ENCODE measurements at regions not wholly inside any gene's neighbourhood (a gene's known extent, or its start where the extent isn't known, plus 50 kb on each side); places are given as distances from the start of the nearest gene placed in this dataset.

DNA sequence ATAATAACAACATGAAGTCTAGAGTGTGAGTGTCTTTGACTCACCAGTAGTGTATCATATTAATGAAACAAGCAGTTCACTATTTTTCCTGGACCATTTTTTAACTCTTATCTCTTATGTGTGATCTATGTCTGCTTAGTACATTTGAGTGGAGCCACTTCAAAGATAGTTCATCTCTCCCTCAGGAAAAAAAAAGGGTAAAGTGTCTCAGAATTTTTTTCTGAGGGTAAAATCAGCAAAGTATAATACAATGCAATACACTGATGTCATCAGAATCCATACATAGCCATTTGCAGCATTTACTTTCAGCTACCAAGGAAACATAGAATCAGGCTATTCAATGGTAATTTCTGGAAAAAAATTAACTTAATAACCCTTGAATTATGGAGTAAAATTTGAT, 706.7 kb downstream of the DNAJB9 start:
- no peak for TF ChIP-seq EZH2 (IDR thresholded peaks at IDR 0.05; ENCODE audit: low read length, missing control alignments)
- TF ChIP-seq, protein P1, sequence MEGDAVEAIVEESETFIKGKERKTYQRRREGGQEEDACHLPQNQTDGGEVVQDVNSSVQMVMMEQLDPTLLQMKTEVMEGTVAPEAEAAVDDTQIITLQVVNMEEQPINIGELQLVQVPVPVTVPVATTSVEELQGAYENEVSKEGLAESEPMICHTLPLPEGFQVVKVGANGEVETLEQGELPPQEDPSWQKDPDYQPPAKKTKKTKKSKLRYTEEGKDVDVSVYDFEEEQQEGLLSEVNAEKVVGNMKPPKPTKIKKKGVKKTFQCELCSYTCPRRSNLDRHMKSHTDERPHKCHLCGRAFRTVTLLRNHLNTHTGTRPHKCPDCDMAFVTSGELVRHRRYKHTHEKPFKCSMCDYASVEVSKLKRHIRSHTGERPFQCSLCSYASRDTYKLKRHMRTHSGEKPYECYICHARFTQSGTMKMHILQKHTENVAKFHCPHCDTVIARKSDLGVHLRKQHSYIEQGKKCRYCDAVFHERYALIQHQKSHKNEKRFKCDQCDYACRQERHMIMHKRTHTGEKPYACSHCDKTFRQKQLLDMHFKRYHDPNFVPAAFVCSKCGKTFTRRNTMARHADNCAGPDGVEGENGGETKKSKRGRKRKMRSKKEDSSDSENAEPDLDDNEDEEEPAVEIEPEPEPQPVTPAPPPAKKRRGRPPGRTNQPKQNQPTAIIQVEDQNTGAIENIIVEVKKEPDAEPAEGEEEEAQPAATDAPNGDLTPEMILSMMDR (conservative IDR thresholded peaks at IDR 0.05 in 1 of 2, IDR thresholded peaks at IDR 0.05 in 1 of 2; ENCODE audit: low read depth in 1 of 2, low read length in 2 of 2): no peak

DNA sequence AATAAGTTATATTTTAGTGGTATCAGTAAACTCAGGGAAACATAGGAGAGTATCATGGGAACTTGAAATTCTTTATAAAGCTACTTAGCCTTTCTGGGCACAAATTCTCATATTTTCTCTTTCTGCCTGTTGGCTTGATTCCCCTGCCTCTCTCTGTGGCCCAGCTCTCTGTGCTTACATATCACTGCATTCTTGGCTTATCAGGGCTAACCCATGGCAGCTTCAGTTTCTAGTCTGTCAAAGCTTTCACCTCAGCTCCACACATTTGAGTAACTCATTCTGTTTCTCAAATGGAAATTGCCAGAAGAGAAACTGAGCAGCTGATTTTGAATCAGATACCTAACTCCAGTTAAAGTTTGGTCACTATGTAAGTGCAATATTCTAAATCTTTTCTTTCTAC, 713.1 kb downstream of the DNAJB9 start:
- H3K79me2 ChIP-seq (ENCODE audit: control insufficient read depth, insufficient read depth, low read length): no peaks in the 10 kb centered on the region

More for the DNA sequence above, 706.7 kb downstream of the DNAJB9 start:
- H3K79me2 ChIP-seq (ENCODE audit: control insufficient read depth, insufficient read depth, low read length): no peaks in the 10 kb centered on the region
- no peak overlapping the region for H2AFZ ChIP-seq (ENCODE audit: low read length)
- H3K27ac ChIP-seq (ENCODE audit: insufficient read depth, low read length): no peak overlapping the region
- H3K4me3 ChIP-seq (replicated peaks in 1 of 4; ENCODE audit: control extremely low read depth in 1 of 4, insufficient read depth in 1 of 4, low read depth in 3 of 4, low read length in 4 of 4): no peak overlapping the region
- H3K27me3 ChIP-seq (ENCODE audit: control insufficient read depth, insufficient read depth, low read length): no peaks in the 10 kb centered on the region
- H3K4me1 ChIP-seq (ENCODE audit: control insufficient read depth, extremely low read depth, insufficient read depth, low read length): no peaks in the 10 kb centered on the region
- no peak for DNase-seq (ENCODE audit: low read depth in 2 of 2)
- no peaks in the 10 kb centered on the region for H4K20me1 ChIP-seq (ENCODE audit: control insufficient read depth, extremely low read depth, insufficient read depth, low read length)
- no peak overlapping the region for H3K9ac ChIP-seq (ENCODE audit: insufficient read depth, low read length)
- H3K4me2 ChIP-seq (ENCODE audit: extremely low read depth, insufficient read depth, low read length): no peak overlapping the region
- no peaks in the 10 kb centered on the region for H3K36me3 ChIP-seq (ENCODE audit: control insufficient read depth, insufficient read depth, low read length)
- H3K9me3 ChIP-seq (ENCODE audit: control insufficient read depth, insufficient read depth, low read depth, low read length): no peaks in the 10 kb centered on the region

DNA sequence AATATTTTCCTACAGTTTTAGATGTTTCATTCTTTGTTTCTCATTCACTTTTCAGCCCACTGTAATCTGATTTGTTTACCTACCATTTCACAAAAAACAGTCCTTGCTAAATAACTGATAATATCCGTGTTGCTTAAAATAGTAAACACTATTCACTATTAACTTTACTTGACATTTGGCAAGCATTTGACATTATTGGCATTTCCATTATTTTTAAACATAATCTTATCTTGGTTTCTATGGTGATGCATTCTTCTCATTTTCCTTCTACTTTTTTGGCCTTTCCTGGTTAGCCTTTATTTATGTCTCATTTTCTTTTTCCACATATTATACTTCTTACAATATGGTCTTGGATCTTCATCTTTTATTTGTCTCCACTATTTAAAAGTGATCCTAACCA, 715.3 kb downstream of the DNAJB9 start:
- Histone ChIP-seq H3K4me1 (ENCODE audit: control insufficient read depth, extremely low read depth, insufficient read depth, low read length) (no peaks in the 10 kb centered on the region), H3K4me3 (replicated peaks in 1 of 4; ENCODE audit: control extremely low read depth in 1 of 4, insufficient read depth in 1 of 4, low read depth in 3 of 4, low read length in 4 of 4) (no peak overlapping the region), H3K27me3 (ENCODE audit: control insufficient read depth, insufficient read depth, low read length) (no peaks in the 10 kb centered on the region), H3K4me2 (ENCODE audit: extremely low read depth, insufficient read depth, low read length) (no peak overlapping the region), H3K9me3 (ENCODE audit: control insufficient read depth, insufficient read depth, low read depth, low read length) (no peaks in the 10 kb centered on the region), H3K36me3 (ENCODE audit: control insufficient read depth, insufficient read depth, low read length) (no peaks in the 10 kb centered on the region), H2AFZ (ENCODE audit: low read length) (no peak overlapping the region), H3K27ac (ENCODE audit: insufficient read depth, low read length) (no peak overlapping the region), H4K20me1 (ENCODE audit: control insufficient read depth, extremely low read depth, insufficient read depth, low read length) (no peaks in the 10 kb centered on the region), H3K79me2 (ENCODE audit: control insufficient read depth, insufficient read depth, low read length) (no peaks in the 10 kb centered on the region), H3K9ac (ENCODE audit: insufficient read depth, low read length) (no peak overlapping the region)
- TF ChIP-seq, protein P1 (conservative IDR thresholded peaks at IDR 0.05 in 1 of 2, IDR thresholded peaks at IDR 0.05 in 1 of 2; ENCODE audit: low read depth in 1 of 2, low read length in 2 of 2): no peak
- no peak for TF ChIP-seq EZH2 (IDR thresholded peaks at IDR 0.05; ENCODE audit: low read length, missing control alignments)
- no peak for DNase-seq (ENCODE audit: low read depth in 2 of 2)

More for the DNA sequence above, 713.1 kb downstream of the DNAJB9 start:
- no peaks in the 10 kb centered on the region for H3K4me1 ChIP-seq (ENCODE audit: control insufficient read depth, extremely low read depth, insufficient read depth, low read length)
- H3K4me3 ChIP-seq (replicated peaks in 1 of 4; ENCODE audit: control extremely low read depth in 1 of 4, insufficient read depth in 1 of 4, low read depth in 3 of 4, low read length in 4 of 4): no peak overlapping the region
- H3K9ac ChIP-seq (ENCODE audit: insufficient read depth, low read length): no peak overlapping the region
- no peak overlapping the region for H3K4me2 ChIP-seq (ENCODE audit: extremely low read depth, insufficient read depth, low read length)
- no peak for TF ChIP-seq EZH2 (IDR thresholded peaks at IDR 0.05; ENCODE audit: low read length, missing control alignments)
- TF ChIP-seq, protein P1 (conservative IDR thresholded peaks at IDR 0.05 in 1 of 2, IDR thresholded peaks at IDR 0.05 in 1 of 2; ENCODE audit: low read depth in 1 of 2, low read length in 2 of 2): no peak
- no peaks in the 10 kb centered on the region for H4K20me1 ChIP-seq (ENCODE audit: control insufficient read depth, extremely low read depth, insufficient read depth, low read length)
- H3K36me3 ChIP-seq (ENCODE audit: control insufficient read depth, insufficient read depth, low read length): no peaks in the 10 kb centered on the region
- peak in 1 of 2 donors; percentile 5 for DNase-seq (ENCODE audit: low read depth in 2 of 2)
- no peak overlapping the region for H3K27ac ChIP-seq (ENCODE audit: insufficient read depth, low read length)
- H2AFZ ChIP-seq (ENCODE audit: low read length): no peak overlapping the region
- no peaks in the 10 kb centered on the region for H3K9me3 ChIP-seq (ENCODE audit: control insufficient read depth, insufficient read depth, low read depth, low read length)
- H3K27me3 ChIP-seq (ENCODE audit: control insufficient read depth, insufficient read depth, low read length): no peaks in the 10 kb centered on the region

Measured in fibroblast of lung (primary cell).